Mesenchymal stem cell (in vitro differentiated cells and primary cell): ENCODE measurements at regions not wholly inside any gene's neighbourhood (a gene's known extent, or its start where the extent isn't known, plus 50 kb on each side); places are given as distances from the start of the nearest gene placed in this dataset.
A peak's percentile ranks its signal among the peaks of the same experiment; 100 is the strongest.

Experiments
- DNase-seq: peaks from one replicate; pipeline ENCODE4 v3.0.0-alpha.2; 2013
- H2AFZ ChIP-seq: one replicate; pipeline ENCODE4 v1.6.1; 2013; ENCODE audit warnings: low read depth, mild to moderate bottlenecking, control low read depth, inconsistent platforms, low read length, moderate library complexity
- H2AK5ac ChIP-seq: 2 replicates; pipeline ENCODE4 v1.6.1; 2013; ENCODE audit warnings: low read length, moderate library complexity, mild to moderate bottlenecking, inconsistent platforms; ENCODE audit not compliant: severe bottlenecking
- H2BK120ac ChIP-seq: one replicate; pipeline ENCODE4 v1.6.1; 2013; ENCODE audit warnings: low read depth, mild to moderate bottlenecking, inconsistent platforms, low read length, moderate library complexity
- H2BK12ac ChIP-seq, 2 experiments: one replicate each; pipeline ENCODE4 v1.6.1; 2013; ENCODE audit warnings: inconsistent platforms in 2 of 2, low read length in 2 of 2, mild to moderate bottlenecking in 2 of 2, moderate library complexity in 2 of 2, control low read depth in 1 of 2
- H2BK15ac ChIP-seq: one replicate; pipeline ENCODE4 v1.6.1; 2013; ENCODE audit warnings: mild to moderate bottlenecking, low read depth, inconsistent platforms; ENCODE audit not compliant: poor library complexity, severe bottlenecking
- H2BK5ac ChIP-seq: 2 replicates; pipeline ENCODE4 v1.6.1; 2013; ENCODE audit warnings: low read depth, mild to moderate bottlenecking, low read length, control low read depth, inconsistent platforms; ENCODE audit not compliant: poor library complexity, severe bottlenecking
- H3K14ac ChIP-seq, 2 experiments: one replicate each; pipeline ENCODE4 v1.6.1; 2013; ENCODE audit warnings: inconsistent platforms in 2 of 2, low read length in 2 of 2, control low read depth in 1 of 2, mild to moderate bottlenecking in 1 of 2, moderate library complexity in 1 of 2
- H3K18ac ChIP-seq, 2 experiments: one replicate each; pipeline ENCODE4 v1.6.1; 2013; ENCODE audit warnings: inconsistent platforms in 2 of 2, low read length in 2 of 2, control low read depth in 1 of 2, low read depth in 1 of 2, mild to moderate bottlenecking in 1 of 2
- H3K23ac ChIP-seq, 2 experiments: one replicate each; pipeline ENCODE4 v1.6.1; 2013; ENCODE audit warnings: inconsistent platforms in 2 of 2, low read length in 2 of 2, mild to moderate bottlenecking in 2 of 2, moderate library complexity in 2 of 2, control low read depth in 1 of 2
- H3K27ac ChIP-seq: 2 replicates; pipeline ENCODE4 v1.5.1; 2013; ENCODE audit warnings: mild to moderate bottlenecking, moderate library complexity, low read length, control low read depth, inconsistent platforms; ENCODE audit not compliant: poor library complexity, severe bottlenecking
- H3K27me3 ChIP-seq, 2 experiments: 2 replicates each; pipeline versions ENCODE4 v1.6.1 to v1.7.0; 2013; ENCODE audit warnings: low read length in 2 of 2, mild to moderate bottlenecking in 2 of 2, moderate library complexity in 2 of 2, control low read depth in 1 of 2, inconsistent platforms in 1 of 2; ENCODE audit not compliant: control insufficient read depth in 1 of 2, insufficient read depth in 1 of 2
- H3K36me3 ChIP-seq, 2 experiments: 2 replicates each; pipeline versions ENCODE4 v1.6.1 to v1.7.0; 2013; ENCODE audit warnings: low read length in 2 of 2, control low read depth in 1 of 2, inconsistent platforms in 1 of 2, low read depth in 1 of 2, mild to moderate bottlenecking in 1 of 2; ENCODE audit not compliant: insufficient read depth in 2 of 2, control insufficient read depth in 1 of 2
- H3K4ac ChIP-seq, 2 experiments: one replicate each; pipeline ENCODE4 v1.6.1; 2013; ENCODE audit warnings: inconsistent platforms in 2 of 2, low read length in 2 of 2, mild to moderate bottlenecking in 2 of 2, moderate library complexity in 2 of 2, control low read depth in 1 of 2, low read depth in 1 of 2
- H3K4me1 ChIP-seq: 2 replicates; pipeline ENCODE4 v1.6.1; 2013; ENCODE audit warnings: low read depth, low read length, control low read depth; ENCODE audit not compliant: control insufficient read depth, insufficient read depth
- H3K4me2 ChIP-seq: 2 replicates; pipeline ENCODE4 v1.6.1; 2013; ENCODE audit warnings: low read length, mild to moderate bottlenecking, inconsistent platforms; ENCODE audit not compliant: poor library complexity, severe bottlenecking
- H3K4me3 ChIP-seq, 2 experiments: 2 replicates each; pipeline versions ENCODE4 v1.5.1 to v1.7.0; 2013; ENCODE audit warnings: low read length in 2 of 2, mild to moderate bottlenecking in 2 of 2, control low read depth in 1 of 2, low read depth in 1 of 2; ENCODE audit not compliant: insufficient read depth in 1 of 2
- H3K79me1 ChIP-seq: replicated peaks from 2 replicates; pipeline ENCODE4 v1.6.1; 2013; ENCODE audit warnings: mild to moderate bottlenecking, control low read depth, low read length, inconsistent platforms; ENCODE audit not compliant: poor library complexity, severe bottlenecking
- H3K9ac ChIP-seq: 2 replicates; pipeline ENCODE4 v1.7.0; 2013; ENCODE audit warnings: mild to moderate bottlenecking, low read length, moderate library complexity
- H3K9me3 ChIP-seq: 2 replicates; pipeline ENCODE4 v1.7.0; 2013; ENCODE audit warnings: mild to moderate bottlenecking, low read length; ENCODE audit not compliant: control insufficient read depth
- H4K8ac ChIP-seq: one replicate; pipeline ENCODE4 v1.6.1; 2013; ENCODE audit warnings: inconsistent platforms, mild to moderate bottlenecking, low read length, moderate library complexity
- H4K91ac ChIP-seq: one replicate; pipeline ENCODE4 v1.6.1; 2013; ENCODE audit warnings: mild to moderate bottlenecking, low read length, inconsistent platforms
- WGBS: methylation state at CpG from one replicate; pipeline ENCODE4 v1.1.7; 2013; ENCODE audit warnings: mixed read lengths; 5-methylcytosine and 5-hydroxymethylcytosine counted together

DNA sequence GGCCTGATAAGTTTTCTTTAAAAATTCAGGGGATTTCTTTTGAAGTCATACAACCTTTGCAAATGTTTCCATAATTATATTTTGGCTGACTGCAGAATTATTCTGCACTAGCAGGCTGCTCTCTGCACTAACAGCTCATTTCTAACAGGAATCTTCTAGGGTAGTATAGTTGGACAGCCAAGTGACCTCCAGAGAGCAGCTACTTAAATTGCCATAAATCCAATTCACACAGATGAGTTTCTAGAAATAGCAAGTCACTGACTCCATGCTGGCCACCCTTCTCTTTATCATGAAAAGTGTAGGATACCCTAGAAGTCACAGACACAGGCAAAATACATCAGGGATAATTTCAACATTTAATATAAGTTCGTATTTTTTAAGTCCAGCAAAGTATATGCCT is 110.9 kb upstream of the TARS1 start:
- Histone ChIP-seq H3K4me1 (no peaks in the 10 kb centered on the region), H3K4me2 (no peak overlapping the region), H2AFZ (no peak overlapping the region), H3K9me3 (no peaks in the 10 kb centered on the region), H3K36me3 (no peaks in the 10 kb centered on the region), H3K23ac (no peak overlapping the region), H3K27me3 (no peaks in the 10 kb centered on the region), H4K8ac (no peak overlapping the region), H3K18ac (no peak overlapping the region), H3K4ac (no peak overlapping the region), H3K9ac (peak overlapping the region; percentile 10), H4K91ac (no peak overlapping the region), H2BK120ac (no peak overlapping the region), H3K27ac (no peak overlapping the region), H2BK15ac (no peak overlapping the region), H2BK12ac (no peak overlapping the region), H3K4me3 (no peak overlapping the region), H3K79me1 (no peaks in the 10 kb centered on the region), H2BK5ac (no peak overlapping the region), H2AK5ac (no peak overlapping the region), H3K14ac (no peak overlapping the region)
- WGBS, result 79% methylated on average over 1 of the region's 1 CpG
- no peak for DNase-seq

DNA sequence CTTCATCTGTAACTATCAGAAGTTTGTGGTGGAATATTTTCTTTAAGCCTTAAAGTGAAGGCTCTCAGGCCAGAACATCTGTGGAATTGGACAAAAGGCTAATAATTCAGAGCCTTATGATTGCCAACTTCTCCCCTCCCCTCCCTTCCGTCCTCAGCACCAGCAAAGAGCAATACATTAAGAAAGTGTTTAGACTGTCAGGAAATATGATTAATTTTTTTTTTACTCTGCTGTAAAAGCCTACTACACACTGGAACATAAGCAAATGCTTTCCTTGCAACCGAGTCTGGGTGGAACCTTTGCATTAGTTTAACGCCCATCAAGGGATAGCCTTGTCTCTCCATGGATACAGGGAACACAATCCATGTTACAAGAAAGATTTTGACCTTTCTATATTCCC is 110.3 kb upstream of the TARS1 start:
- Histone ChIP-seq H3K14ac (no peak overlapping the region), H3K4ac (no peak overlapping the region), H2BK120ac (no peak overlapping the region), H4K8ac (no peak overlapping the region), H3K36me3 (no peaks in the 10 kb centered on the region), H3K23ac (no peak overlapping the region), H3K18ac (no peak overlapping the region), H3K27ac (no peak overlapping the region), H3K9ac (peak overlapping the region; percentile 10), H2BK5ac (no peak overlapping the region), H2AK5ac (no peak overlapping the region), H2BK12ac (no peak overlapping the region), H2AFZ (no peak overlapping the region), H3K4me2 (no peak overlapping the region), H3K4me3 (no peak overlapping the region), H4K91ac (no peak overlapping the region), H3K79me1 (no peaks in the 10 kb centered on the region), H3K9me3 (no peaks in the 10 kb centered on the region), H3K4me1 (no peaks in the 10 kb centered on the region), H2BK15ac (no peak overlapping the region), H3K27me3 (no peaks in the 10 kb centered on the region)
- no peak for DNase-seq
- WGBS, result 85% methylated on average over 2 of the region's 3 CpGs

DNA sequence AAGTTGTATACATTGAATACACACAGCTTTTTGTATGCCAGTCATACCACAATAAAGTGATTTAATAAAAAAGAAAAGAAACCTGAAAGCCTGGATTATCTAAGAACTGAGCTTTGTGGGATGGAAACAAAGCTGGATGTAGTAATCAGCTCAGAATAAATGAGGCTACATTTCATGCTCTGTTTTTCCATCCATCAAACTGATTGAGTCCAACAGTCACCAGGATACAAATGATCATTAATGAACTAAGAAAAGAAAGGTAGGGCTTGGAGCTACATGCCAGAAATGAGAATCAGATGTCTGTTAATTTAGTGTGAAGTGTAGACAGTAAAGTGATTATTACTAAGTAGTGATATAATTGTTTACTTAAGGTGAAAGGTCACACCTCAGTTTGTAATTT is 109.8 kb upstream of the TARS1 start:
- H2BK15ac ChIP-seq, result no peak overlapping the region
- H2AK5ac ChIP-seq, result no peak overlapping the region
- DNase-seq, result no peak
- H3K27me3 ChIP-seq, result no peaks in the 10 kb centered on the region
- no peak overlapping the region for H3K14ac ChIP-seq
- H3K36me3 ChIP-seq, result no peaks in the 10 kb centered on the region
- H2BK120ac ChIP-seq, result no peak overlapping the region
- H3K4ac ChIP-seq, result no peak overlapping the region
- no peak overlapping the region for H4K91ac ChIP-seq
- no peak overlapping the region for H3K23ac ChIP-seq
- no peak overlapping the region for H3K4me2 ChIP-seq
- no peak overlapping the region for H3K4me3 ChIP-seq
- no peaks in the 10 kb centered on the region for H3K4me1 ChIP-seq
- H3K27ac ChIP-seq, result no peak overlapping the region
- no peak overlapping the region for H3K9ac ChIP-seq
- H2BK5ac ChIP-seq, result no peak overlapping the region
- no peak overlapping the region for H2AFZ ChIP-seq
- H3K79me1 ChIP-seq, result no peaks in the 10 kb centered on the region
- H4K8ac ChIP-seq, result no peak overlapping the region
- no peak overlapping the region for H2BK12ac ChIP-seq
- H3K9me3 ChIP-seq, result no peaks in the 10 kb centered on the region
- H3K18ac ChIP-seq, result no peak overlapping the region

DNA sequence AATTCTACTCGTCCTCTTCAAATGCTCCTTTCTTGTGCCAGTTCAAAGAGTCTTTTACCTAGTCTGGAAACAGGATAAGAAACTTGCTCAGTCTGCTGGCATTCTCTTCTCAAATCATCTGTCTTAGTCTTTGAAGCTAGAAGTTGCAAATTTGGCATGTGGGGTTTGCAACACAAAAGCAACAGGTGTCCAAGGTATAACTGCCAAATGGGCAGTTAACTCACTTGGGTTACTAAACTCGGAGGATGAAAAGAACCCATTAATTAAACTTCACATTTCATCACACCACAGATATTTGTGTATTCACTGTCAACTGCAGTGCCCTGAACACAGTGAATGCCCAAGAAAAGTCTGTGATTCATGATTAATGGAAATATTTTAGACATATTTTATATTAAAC is 108.0 kb upstream of the TARS1 start:
- H3K27me3 ChIP-seq, result no peaks in the 10 kb centered on the region

More for the DNA sequence above, 108.0 kb upstream of the TARS1 start:
- Histone ChIP-seq H3K9me3 (no peaks in the 10 kb centered on the region), H3K4me3 (no peak overlapping the region), H3K4me2 (no peak overlapping the region), H3K4me1 (no peaks in the 10 kb centered on the region), H3K27ac (no peak overlapping the region), H2BK12ac (no peak overlapping the region), H4K8ac (no peak overlapping the region), H3K79me1 (no peaks in the 10 kb centered on the region), H2BK120ac (no peak overlapping the region), H3K36me3 (no peaks in the 10 kb centered on the region), H2BK15ac (no peak overlapping the region), H3K4ac (no peak overlapping the region), H2AK5ac (no peak overlapping the region), H3K9ac (no peak overlapping the region), H4K91ac (no peak overlapping the region), H2BK5ac (no peak overlapping the region), H2AFZ (no peak overlapping the region), H3K14ac (no peak overlapping the region), H3K23ac (no peak overlapping the region), H3K18ac (no peak overlapping the region)
- 100% methylated on average over 2 of the region's 2 CpGs for WGBS
- no peak for DNase-seq
